ENCODE measurements at regions not wholly inside any gene's neighbourhood (a gene's known extent, or its start where the extent isn't known, plus 50 kb on each side); places are given as distances from the start of the nearest gene placed in this dataset.

- no peak for DNase-seq
These were observed 128.2 kb upstream of the COX10 start for GRCh38 chr17:13940858-13941665.

GRCh38 chr17:13941781-13942180, 127.5 kb upstream of the COX10 start:
- DNase-seq, result no peak

GRCh38 chr17:13943909-13944308, 125.4 kb upstream of the COX10 start:
- DNase-seq, result no peak

GRCh38 chr17:13947499-13947898, 121.8 kb upstream of the COX10 start:
- DNase-seq, result no peak

- no peak for DNase-seq
These were observed 117.1 kb upstream of the COX10 start for GRCh38 chr17:13952009-13952750.

- no peak for DNase-seq
These were observed 115.5 kb upstream of the COX10 start for GRCh38 chr17:13953841-13954240.

GRCh38 chr17:13957636-13958035, 111.7 kb upstream of the COX10 start:
- no peak for DNase-seq

- no peak for DNase-seq
These were observed 110.5 kb upstream of the COX10 start for GRCh38 chr17:13958773-13959172.

- DNase-seq, result no peak
These were observed 108.0 kb upstream of the COX10 start for GRCh38 chr17:13961265-13961664.

- no peak for DNase-seq
These were observed 106.5 kb upstream of the COX10 start for GRCh38 chr17:13962716-13963240.

GRCh38 chr17:13967416-13967815, 101.9 kb upstream of the COX10 start:
- no peak for DNase-seq

- DNase-seq, result no peak
These were observed 98.8 kb upstream of the COX10 start for GRCh38 chr17:13970531-13970930.

GRCh38 chr17:13973960-13974651, 95.2 kb upstream of the COX10 start:
- no peak for DNase-seq

- no peak for DNase-seq
These were observed 91.5 kb upstream of the COX10 start for GRCh38 chr17:13977837-13978236.

- no peak for DNase-seq
These were observed 90.8 kb upstream of the COX10 start for GRCh38 chr17:13978478-13978877.

GRCh38 chr17:13981881-13982280, 87.4 kb upstream of the COX10 start:
- no peak for DNase-seq

GRCh38 chr17:13984956-13985355, 84.3 kb upstream of the COX10 start:
- no peak for DNase-seq

GRCh38 chr17:13986855-13987254, 82.4 kb upstream of the COX10 start:
- DNase-seq, result no peak

- no peak for DNase-seq
These were observed 80.2 kb upstream of the COX10 start for GRCh38 chr17:13989138-13989537.

GRCh38 chr17:13993106-13993505, 76.2 kb upstream of the COX10 start:
- no peak for DNase-seq

GRCh38 chr17:13994050-13994449, 75.3 kb upstream of the COX10 start:
- DNase-seq, result no peak

- no peak for DNase-seq
These were observed 73.4 kb upstream of the COX10 start for GRCh38 chr17:13995856-13996271.

- DNase-seq, result no peak
These were observed 73.0 kb upstream of the COX10 start for GRCh38 chr17:13996276-13996675.

GRCh38 chr17:13996748-13997147, 72.6 kb upstream of the COX10 start:
- no peak for DNase-seq
